Femur (tissue), 1 donor: ENCODE measurements at regions not wholly inside any gene's neighbourhood (a gene's known extent, or its start where the extent isn't known, plus 50 kb on each side); places are given as distances from the start of the nearest gene placed in this dataset.
"Not testable (repeated sequence)": the region's sequence is repeated elsewhere in the genome, so short reads cannot be mapped to it uniquely, and the experiment has no call there.

Experiments used
- DNase-seq: peaks from one replicate; pipeline ENCODE4 v3.0.0-alpha.2; 2017

DNA sequence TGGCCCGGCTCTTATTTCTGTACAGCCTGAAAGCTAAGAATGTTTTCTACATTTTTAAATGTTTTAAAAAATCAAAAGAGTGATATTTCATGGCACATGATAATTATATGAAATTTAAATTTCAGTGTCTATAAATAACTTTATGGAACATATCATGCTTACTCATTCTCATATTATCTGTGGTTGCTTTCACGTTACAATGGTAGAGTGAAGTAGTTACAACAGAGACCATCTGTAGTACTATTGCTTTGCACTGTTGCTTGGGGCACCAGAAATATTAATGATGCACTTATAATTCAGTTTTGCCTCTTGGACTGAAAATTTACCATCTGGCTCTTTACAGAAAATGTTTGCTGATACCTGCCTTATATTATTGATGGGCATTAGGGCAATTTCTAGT is 481.6 kb downstream of the PLPP3 start:
- no peak for DNase-seq

GRCh38 chr1:56095696-56096665 is 483.4 kb downstream of the PLPP3 start:
- peak; percentile 48 for DNase-seq

DNA sequence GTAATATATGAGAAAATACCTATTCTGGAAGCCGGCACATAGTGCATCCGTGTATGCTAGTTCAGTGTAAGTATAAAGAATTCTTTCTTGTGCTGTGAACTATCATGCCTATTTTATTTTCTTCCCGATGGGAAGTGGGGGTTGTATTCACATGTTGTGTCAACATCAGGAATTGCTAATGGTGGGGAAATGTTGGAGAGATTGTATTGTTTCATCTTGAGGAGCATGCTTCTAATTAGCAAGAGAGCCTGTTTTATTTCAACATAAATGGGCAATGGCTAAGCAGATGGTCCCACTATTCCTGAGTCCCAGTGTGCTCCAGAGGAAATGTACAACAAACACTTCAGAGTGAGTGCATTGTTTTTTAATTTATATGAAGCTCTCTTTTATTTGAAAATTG is 485.2 kb downstream of the PLPP3 start:
- DNase-seq, result no peak

GRCh38 chr1:56092684-56093570 is 486.4 kb downstream of the PLPP3 start:
- no peak for DNase-seq

DNA sequence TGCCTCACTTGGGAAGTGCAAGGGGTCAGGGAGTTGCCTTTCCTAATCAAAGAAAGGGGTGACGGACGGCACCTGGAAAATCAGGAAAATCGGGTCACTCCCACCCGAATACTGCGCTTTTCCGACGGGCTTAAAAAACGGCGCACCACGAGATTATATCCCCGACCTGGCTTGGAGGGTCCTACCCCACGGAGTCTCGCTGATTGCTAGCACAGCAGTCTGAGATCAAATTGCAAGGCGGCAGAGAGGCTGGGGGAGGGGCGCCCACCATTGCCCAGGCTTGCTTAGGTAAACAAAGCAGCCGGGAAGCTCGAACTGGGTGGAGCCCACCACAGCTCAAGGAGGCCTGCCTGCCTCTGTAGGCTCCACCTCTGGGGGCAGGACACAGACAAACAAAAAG is 489.5 kb downstream of the PLPP3 start:
- DNase-seq, result not testable (repeated sequence)

DNA sequence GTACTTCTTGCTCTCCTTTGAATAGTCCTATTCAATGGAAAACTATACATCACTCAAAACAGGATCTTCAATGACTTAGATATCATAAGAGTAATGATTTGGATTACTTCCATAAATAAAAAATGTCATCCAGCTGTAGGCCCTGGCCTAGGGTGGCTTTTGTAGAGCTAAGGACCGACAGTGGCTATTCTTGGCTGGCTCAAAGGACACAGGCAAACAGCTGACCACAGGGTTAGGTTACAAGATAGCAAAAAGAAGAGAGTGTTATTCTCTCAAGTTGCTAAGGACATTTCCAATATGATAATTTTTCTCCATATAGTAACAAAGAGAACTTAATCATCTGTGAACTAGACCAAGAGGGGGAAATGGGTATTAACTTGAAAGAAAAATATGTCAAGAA is 495.1 kb downstream of the PLPP3 start:
- no peak for DNase-seq

DNA sequence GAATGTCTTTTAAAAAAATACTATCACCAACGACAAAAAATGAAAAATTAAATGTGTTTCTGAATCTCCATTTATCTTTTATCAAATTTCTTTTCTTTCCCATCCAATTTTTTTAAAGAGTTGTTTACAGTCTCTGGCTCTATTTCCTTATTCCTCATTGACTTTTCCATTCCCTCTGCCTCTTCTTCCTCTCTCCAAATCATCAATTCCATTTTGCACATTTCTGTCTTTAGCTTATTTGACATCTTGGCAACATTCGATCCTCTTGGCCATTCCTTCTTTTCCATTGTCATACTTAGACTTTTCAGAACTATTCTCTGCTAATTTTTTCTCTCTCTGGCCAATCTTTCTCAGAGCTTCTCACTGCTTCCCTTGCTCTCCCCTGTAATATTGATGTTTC is 497.6 kb downstream of the PLPP3 start:
- DNase-seq, result no peak

DNA sequence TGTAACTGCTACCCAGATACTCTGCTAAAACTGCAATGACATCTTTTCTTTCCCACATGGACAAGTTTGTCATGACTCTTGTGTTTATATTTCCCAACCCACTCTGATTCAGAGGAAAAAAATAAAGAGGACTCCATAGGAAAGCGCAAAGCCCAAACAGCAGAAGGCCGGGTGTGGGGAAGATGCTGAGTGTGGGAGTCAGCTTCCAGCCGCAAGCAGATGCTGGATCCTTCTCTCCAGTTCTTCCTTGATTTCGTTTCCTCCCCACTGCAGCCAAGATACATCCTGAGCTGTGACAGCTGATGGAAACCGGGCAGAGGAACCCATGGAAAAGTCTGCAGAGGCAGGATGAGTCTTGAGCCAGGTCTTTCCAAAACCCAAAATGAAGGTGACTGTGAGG is 498.2 kb downstream of the PLPP3 start:
- peak; percentile 82 for DNase-seq

GRCh38 chr1:56080123-56080522 is 499.2 kb downstream of the PLPP3 start:
- DNase-seq, result no peak

GRCh38 chr1:56079391-56079790 is 500.0 kb downstream of the PLPP3 start:
- no peak for DNase-seq

DNA sequence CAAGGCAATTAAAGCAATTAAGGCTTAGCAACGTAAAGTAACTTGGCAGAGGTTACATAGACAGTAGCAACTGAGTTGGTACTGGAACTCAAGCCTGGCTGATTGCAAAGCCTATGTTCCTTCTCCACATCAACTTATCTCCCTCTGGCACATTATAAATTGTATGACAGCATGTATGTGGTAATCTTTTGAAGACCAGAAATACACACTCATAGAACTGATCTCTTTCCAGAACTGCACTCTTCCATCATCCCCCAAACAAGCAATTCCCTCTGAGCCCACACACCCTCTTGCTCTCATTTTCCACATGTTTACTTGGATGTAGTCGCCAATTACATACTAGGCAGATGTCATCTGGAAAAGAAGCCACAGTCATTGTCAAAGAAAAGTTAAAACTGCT is 502.2 kb downstream of the PLPP3 start:
- DNase-seq, result no peak

GRCh38 chr1:56074007-56074651 is 505.2 kb downstream of the PLPP3 start:
- DNase-seq, result peak; percentile 90

DNA sequence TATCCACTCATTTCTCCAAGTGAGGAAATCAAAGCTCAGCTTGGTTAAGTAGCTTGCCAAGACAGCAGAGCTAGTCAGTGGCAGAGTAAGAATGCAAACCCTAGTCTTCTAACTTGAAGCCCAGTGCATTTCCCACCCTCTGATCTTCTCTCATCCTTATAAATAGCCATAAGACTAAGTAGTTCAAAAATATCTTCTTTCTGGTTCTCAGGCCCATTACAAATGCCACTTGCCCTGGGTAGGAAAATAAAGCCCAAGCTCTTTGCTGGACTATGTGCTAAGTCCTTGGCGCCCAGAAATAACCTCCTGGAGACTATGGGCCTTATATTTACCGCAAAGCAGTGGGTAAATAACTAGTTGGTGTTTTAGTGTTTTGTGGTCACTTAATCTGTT is 505.8 kb downstream of the PLPP3 start:
- peak; percentile 54 for DNase-seq

DNA sequence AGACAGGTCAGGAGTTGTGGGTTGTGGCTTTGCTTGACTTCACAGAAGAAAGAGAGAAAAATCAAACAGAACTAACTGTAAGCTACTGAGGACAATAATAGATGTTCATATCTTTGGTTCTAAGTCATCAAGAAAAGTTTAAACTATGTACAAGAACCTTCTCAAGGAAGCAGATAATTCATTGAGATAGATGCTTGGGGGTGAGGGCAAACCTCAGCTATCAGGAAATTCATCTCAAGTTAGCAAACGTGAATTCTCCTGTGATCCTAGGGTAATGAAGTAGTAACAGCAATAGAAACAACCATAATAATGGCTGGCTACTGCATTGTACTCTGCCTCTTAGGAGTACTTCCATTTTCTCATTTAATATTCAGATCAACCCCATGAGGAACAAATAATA is 506.2 kb downstream of the PLPP3 start:
- no peak for DNase-seq

DNA sequence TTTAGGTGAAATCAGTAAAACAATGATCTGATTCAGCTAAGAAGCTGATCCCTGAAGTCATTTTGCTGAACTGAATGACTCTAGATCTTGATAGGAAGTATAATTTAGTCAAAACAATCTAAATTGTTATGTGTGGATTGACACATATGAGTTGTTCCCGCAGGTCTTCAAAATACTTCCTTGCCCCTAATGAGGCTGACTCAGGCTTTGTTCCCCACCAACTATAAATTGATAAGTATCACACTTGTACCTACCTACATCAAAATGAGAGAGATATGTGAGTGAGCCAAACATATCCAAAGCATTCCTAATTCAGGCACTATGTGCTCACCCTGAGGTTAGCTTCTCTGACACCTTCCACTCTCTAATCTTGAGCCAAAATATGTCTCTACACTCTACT is 507.1 kb downstream of the PLPP3 start:
- DNase-seq, result no peak

DNA sequence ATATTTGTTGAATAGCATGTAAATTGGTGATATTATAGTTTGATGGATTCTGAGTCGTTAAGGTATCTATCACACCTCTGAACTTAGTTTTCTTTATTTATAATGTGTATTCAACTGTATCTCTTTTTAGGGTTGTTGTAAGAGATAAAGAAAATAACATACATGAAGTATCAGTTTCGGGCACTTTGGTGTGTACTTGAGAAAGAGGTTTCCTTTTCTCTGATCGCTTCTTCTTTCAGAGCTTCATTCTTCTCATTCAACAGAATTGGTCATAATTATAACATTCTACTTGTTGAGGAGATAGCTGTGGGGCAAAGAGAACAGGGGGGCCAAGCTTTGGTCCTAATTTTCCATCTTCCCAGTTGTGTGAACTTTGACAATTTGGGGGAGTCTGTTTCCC is 508.0 kb downstream of the PLPP3 start:
- DNase-seq, result no peak

DNA sequence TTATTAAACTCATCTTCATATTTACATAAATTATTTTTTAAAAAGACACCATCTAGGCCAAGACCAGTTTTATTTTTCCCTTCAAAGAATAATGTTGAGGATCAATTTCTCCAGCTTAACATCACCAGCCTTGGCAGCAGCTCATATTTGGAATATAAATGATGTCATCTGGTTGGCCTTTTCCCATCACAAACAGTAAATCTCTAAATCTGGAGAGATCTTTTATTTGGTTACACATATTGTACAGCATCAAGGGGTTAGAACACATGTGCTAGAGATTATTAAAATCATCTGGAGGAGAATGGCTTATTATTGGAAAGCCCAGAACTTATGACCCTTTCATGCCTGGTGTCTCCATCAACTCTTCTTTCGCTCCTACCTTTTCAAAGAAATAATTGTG is 508.8 kb downstream of the PLPP3 start:
- DNase-seq, result no peak

- no peak for DNase-seq
Measured at GRCh38 chr1:56069824-56070223, 509.5 kb downstream of the PLPP3 start.

- no peak for DNase-seq
Measured at GRCh38 chr1:56068908-56069307, 510.5 kb downstream of the PLPP3 start.

DNA sequence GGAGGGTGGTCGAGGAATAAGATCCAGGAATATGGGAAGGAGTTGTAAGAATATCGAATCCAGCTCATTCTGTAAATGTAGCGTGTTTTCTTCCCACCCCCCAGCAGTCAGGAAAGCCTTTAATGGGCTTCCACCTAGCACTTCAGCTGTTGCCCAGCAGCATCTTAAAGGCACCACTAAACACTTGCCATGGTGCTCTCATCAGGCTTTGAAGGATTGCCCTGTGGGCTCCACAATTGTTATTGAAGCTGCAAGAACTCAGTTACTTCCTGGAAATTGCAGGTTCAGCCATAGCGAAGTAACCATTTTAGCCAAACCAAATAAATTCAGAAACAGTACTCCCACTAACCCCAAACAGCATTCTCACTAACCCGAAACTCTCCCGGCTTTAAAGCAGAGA is 511.2 kb downstream of the PLPP3 start:
- DNase-seq, result peak; percentile 76

DNA sequence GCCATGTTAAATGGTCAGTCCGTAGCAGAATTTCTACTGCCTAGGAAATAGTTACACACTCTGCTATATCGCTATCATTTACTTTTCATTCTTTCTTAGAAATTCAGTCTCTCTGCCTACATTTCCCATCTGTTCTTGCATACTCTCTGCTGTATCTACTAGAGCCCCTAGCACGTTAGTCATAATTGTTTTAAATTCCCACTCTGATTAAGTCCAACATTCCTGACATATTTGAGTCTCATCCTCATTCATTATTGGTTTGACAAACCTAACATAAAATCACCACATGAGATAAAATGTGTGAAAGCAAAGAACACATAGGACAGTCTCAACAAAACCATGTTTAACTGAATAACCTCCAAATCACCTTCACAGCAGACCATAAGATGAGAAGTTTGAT is 513.6 kb downstream of the PLPP3 start:
- DNase-seq, result no peak

- DNase-seq, result no peak
Measured at GRCh38 chr1:56064705-56065104, 514.7 kb downstream of the PLPP3 start.

- DNase-seq, result no peak
Measured at GRCh38 chr1:56063461-56063860, 515.9 kb downstream of the PLPP3 start.
